ENCODE measurements at regions not wholly inside any gene's neighbourhood (a gene's known extent, or its start where the extent isn't known, plus 50 kb on each side); places are given as distances from the start of the nearest gene placed in this dataset.

DNA sequence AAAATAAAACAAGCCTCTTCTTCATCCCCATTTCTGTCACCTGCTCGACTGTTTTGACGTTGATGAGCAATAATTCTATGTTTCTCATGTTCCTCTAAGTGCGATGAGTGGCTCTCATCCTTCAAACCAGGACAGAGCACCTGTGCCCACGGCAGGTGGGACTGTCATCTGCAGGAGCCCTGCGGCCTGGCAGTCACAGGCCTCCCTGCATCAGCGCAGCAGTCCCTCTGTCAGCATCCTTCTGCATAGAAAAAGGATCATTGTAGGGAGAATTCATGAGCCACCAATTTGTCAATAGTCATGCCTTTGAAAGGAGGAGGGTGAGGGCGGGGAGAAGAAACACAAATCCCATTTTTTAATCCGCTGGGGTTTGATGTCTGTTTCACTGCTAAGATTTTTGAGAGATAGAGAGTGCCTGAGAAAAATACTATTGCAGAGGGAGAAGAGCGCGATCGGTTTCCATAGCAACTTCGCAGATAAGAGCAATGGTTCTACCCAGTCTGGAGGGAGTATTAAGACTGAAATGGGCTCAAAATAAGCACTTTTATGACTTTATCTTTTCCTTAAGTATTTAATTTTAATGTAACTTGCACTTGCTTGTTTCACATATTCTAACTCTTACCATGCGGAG is 234.3 kb upstream of the NCKAP5 start:
- TF ChIP-seq, protein P1, sequence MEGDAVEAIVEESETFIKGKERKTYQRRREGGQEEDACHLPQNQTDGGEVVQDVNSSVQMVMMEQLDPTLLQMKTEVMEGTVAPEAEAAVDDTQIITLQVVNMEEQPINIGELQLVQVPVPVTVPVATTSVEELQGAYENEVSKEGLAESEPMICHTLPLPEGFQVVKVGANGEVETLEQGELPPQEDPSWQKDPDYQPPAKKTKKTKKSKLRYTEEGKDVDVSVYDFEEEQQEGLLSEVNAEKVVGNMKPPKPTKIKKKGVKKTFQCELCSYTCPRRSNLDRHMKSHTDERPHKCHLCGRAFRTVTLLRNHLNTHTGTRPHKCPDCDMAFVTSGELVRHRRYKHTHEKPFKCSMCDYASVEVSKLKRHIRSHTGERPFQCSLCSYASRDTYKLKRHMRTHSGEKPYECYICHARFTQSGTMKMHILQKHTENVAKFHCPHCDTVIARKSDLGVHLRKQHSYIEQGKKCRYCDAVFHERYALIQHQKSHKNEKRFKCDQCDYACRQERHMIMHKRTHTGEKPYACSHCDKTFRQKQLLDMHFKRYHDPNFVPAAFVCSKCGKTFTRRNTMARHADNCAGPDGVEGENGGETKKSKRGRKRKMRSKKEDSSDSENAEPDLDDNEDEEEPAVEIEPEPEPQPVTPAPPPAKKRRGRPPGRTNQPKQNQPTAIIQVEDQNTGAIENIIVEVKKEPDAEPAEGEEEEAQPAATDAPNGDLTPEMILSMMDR (conservative IDR thresholded peaks at IDR 0.05; ENCODE audit: low read depth, low read length): no peak
- no peak for TF ChIP-seq EZH2 (IDR thresholded peaks at IDR 0.05; ENCODE audit: borderline replicate concordance, low read depth, low read length, poor library complexity, severe bottlenecking)

Data from A673 (cell line).